Activated naive CD4-positive, alpha-beta T cell (primary cell): ENCODE measurements at regions not wholly inside any gene's neighbourhood (a gene's known extent, or its start where the extent isn't known, plus 50 kb on each side); places are given as distances from the start of the nearest gene placed in this dataset.

Source experiments
- DNase-seq, 4 experiments: peaks; one replicate each; lab custom pipeline; 2025; lab: John Stamatoyannopoulos, UW

DNA sequence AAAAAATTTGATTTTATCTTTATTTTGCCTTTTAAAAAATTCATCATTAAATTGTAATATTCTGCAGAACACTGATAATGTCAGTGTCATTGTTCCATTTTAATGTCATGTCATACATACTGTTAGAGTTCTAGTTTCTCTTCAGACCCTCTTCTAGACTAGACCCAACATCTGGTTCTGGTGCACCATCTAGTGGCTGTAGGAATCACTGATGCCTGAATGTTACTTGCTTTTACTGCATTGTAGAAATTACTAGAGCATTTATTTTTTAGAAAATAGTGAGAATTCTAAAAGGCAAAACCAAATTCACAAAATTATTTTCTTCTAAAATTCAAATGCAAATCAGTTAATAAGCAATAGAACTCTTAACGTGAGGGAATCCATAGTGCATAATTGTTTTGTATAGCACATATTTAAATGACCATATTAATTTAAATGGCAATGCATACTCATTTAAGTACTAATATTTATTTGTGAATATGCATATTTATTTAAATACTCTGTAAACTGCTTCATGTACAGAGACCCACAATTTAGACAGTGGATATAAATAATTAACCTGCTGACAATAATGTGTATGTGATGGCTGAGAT lies 425.7 kb downstream of the KLF12 start:
- peak in 2 of 4 experiments; percentile 6 to 33 for DNase-seq

DNA sequence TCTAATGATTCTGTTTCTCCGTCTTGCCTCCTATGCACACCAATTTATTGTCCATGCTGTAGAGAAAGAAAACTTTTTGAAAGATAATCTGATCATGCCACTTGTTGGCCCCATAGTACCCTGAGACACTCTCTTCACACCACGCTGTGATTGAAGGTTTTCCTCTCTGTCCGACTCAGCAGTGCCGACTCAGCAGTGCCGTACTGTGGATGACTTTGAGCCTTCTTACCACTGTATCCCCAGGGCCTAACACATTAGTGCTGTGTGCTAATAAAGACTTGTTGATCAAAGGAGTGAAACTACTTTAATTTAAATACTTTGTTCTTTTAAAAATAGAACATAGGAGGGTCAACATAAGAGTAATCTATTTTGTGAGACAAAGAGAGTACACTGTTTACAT lies 429.6 kb downstream of the KLF12 start:
- DNase-seq, result no peak

DNA sequence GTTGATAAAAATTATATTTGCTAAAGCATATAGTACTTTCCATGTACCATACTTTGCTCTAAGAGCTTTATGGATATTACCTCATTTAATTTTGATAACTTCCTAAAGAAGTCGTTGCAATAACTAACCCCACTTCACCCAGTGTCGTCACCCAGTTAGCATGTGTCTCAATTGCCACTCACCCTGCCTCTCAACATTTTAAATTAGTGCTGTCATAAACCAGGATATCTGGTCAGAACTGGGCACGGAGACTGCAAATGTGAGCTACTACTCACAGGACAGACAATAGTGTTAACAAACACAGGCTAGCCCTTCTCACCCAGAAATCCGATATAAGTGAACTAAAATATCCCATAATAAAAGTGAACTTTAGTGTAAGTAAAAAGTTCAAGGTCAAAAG lies 430.6 kb downstream of the KLF12 start:
- no peak for DNase-seq

DNA sequence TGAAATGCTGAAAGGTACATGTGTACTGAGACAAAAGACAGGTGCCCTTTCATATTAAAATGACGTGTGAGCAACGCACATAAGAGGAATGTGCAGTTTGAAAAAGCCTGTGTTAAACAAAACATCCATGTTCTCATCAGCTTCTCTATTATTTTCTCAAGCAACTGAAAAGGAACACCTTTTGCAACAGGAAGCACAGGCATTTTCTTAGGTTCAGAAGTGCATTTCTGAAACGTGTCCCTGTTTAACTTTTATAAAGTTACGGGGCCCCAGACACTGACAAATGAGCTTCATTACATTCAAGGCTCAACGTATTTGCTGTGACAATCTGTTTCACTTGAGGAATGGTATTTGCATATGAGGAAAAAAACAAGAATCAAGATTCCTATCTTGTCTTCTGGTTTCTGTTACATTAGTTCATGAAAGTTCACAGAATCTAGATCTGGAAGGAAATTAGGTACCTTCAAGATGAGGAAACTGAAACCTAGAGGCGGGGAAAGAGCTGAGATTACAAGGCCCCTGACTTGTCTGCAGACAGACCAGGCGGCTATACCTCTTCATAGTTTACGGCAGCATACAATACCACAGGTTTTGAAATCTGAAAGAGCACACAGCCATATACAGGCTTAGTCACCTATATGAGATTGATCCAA lies 431.7 kb downstream of the KLF12 start:
- DNase-seq, result peak in 2 of 4 experiments; percentile 5 to 14

DNA sequence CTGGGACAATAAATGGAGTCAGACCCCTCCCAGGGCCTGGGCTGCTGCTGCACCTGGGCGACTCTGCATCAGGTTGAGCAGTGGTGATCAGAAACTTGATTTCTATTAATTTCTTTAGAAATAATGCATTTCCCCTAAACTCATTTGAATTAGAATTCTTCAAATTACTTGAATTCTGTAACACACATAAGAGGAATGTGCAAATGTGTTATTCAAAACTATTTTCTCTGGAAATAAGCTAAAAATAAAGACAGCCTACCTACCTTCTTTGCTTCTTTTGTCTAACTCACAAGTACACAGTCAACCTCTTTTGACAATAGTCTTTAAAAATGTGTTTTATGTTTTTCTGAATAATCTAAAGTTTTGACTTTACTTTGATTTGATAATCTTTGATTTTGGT lies 433.0 kb downstream of the KLF12 start:
- no peak for DNase-seq

DNA sequence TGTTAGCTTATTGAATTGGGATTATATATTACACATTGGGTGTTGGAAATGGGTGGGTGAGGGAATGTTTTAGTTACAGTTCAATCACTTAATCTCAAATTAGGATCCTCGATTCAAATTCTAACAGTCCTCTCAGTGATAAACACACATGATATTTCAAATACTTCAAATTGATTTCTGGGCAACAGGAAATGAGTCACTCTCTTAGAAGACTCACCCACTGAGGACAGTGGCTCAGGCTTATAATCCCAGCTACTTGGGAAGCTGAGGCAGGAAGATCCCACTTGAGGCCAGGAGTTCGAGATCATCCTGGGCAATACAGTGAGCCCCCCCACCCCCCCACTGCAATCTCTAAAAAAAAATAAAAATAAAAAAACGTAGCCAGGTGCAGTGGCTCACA lies 435.3 kb downstream of the KLF12 start:
- no peak for DNase-seq

DNA sequence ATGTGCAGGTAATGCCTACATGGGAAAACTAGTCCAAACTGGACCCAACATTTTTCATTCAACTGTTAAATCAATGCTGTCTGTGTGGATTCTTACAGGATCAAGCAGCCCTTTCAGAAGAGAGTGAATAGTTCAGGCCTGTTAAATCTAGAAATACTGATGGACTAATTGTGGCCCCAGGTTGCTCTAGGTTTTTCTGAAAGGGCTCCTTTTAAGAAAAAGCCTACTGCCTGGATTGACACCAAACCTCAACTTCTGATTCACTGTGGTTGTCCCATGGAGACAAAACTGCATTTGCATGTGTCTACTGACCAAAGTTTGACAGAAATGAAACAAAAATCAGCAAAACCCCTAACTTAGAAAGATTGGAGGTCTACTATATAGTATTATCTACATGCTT lies 437.0 kb downstream of the KLF12 start:
- no peak for DNase-seq

DNA sequence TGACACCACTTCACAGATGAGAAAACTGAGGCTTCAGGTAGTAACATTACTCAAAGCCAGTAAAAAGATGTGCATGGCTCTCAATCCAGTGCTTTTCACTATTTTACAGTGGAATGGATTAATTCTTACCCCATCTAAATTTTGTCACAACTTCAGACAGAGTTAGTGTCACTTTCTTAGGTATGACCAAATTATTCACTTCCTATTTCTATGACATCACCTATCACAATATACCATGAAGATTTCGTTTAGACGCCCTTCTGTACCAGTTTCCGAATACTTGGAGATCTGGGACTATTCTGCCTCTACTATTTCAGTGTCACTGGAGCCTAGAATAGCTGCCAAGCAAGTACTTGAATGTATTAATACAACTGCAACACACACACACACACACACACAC lies 437.5 kb downstream of the KLF12 start:
- no peak for DNase-seq

DNA sequence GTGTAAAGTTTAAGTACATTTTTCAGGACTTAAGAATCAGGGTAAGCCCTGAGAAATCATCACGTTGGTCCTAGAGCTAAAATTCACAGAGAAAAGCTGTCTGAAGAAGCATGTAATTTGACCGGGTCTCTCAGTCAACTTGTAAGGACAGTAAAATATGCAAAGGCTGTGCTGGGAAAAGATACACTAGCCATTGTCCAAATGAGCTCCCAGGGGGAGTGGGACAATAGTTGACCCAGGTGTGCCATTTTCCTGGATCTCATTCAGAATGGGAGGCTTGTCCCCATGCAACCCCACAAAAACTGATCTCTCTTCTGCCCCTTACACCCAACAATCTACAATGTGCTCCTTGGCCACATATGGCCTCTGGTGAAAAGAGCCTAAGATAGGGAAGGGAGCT lies 437.9 kb downstream of the KLF12 start:
- DNase-seq, result no peak

DNA sequence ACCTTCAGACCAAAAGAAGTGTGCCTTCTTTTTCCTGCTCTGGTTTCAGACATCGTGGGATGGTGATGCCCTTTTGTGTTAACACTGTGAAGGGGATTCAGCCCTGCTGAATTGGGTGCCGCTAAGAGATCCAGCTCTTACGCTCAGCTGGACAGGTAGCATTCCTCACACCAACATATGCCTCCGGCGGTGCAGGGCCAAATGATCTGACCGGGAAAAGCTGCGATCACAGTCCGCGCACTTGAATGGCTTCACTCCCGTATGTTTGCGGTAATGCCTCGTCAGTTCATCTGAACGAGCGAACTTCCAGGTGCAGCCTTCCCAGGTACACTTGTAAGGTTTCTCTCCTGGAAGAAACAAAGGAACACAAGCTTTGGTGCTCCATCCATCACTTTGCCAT lies 438.9 kb downstream of the KLF12 start:
- DNase-seq, result no peak

DNA sequence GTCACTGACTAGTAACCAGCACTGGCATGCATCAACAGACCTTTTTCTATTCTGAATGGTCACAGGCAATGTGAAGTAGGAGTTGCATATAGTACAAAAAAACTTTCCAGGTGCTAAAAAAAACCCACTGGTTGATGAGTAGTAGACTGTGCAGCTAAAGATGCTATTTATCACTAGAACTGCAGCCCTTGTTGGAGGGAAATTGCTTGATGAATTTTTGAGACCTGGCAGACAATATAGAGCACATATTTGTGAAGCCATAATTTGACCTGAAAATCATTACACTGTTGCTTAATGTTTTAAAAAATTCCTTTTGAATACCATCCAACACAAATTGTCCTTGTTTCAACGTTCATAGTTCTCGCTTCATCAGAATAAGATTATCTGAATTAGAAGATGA lies 441.0 kb downstream of the KLF12 start:
- DNase-seq, result no peak

DNA sequence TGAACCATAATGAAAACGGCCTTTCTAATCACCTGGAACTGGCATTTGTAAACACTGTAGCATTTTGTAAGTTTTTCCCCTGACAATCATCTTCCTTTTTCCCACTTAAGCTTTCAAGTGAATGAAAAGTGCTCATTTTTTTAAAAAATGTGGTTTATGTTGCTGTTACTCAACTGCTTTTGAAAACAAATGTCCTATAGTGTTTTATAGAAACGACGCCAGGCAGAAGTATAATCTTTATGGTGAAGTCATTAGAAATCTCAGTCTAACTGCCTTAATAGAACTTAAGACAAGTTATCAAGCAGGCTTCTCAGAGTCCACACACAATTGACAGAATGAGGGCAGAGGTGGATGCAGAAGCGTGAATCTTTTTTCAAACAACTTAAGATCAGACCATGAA lies 442.3 kb downstream of the KLF12 start:
- DNase-seq, result no peak

DNA sequence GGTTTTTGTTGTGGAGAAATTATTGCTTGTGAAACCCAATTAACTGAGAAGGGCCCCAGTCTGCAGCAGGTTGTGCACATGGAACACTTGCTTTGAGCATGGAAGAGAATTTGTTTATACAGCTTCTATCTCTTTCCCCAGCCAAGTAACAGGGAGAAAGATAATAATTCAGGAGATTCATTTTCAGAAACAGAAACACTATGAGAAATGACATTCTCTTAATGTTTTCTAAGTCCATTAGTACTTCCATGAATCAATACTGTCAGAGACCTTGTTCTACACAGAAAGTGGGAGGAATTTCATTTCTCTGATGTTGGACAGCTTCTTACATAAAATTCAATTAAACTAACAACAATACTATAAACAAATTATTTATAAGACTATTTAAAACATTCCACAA lies 446.3 kb downstream of the KLF12 start:
- no peak for DNase-seq

DNA sequence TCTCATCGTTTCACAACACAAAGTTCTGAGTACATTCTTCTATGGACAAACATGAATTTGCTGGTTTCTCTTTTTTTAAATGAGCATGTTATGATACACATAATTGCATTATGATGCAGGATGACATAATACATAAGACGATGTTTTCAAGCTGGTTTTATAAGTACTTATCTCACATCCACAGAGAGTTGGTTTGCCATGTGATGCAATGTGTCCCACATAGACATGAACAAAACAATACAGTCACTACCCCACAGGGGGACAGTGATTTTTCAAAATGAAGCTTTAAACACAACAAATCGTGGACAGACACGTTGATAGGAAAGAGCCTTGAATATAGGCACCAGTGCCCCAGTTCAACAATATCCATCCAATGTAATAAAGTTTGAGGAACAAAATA lies 447.1 kb downstream of the KLF12 start:
- no peak for DNase-seq

DNA sequence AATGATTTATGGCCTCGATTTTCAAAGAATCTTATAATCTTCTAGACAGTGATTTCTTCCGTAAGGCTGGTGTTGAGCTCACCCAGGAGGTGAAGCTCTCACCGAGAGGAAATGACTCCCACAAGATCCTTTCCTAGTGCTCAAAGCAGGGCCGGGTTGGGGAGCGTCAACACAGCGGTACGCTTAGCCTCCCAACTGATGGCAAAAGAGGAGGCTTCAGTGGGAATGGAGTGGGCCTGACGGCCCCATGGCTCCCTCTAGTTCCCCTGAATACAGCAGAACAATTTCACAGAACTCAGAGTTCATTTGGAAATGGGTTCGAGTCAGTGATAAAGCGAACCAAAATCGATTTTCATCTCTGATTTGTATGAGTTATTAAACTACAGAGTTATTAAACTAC lies 449.5 kb downstream of the KLF12 start:
- DNase-seq, result no peak

DNA sequence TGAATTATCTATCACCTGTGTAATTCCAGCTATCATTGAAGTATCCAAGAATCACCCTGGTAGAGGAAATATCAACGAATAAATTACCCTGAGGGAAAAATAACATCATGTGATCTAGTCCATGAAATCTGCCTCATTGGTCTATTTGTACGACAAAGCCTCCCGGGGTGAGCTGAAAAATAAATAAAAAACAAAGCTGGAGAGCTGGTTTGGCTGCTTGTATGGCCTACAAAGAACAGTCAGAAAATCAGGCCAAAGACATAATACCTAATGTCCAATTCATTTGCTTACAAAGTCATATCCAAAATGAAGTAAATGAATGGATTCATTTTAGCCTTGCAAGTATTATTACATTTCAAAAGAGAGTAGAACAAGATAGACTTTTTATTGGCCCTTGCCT lies 449.9 kb downstream of the KLF12 start:
- no peak for DNase-seq

DNA sequence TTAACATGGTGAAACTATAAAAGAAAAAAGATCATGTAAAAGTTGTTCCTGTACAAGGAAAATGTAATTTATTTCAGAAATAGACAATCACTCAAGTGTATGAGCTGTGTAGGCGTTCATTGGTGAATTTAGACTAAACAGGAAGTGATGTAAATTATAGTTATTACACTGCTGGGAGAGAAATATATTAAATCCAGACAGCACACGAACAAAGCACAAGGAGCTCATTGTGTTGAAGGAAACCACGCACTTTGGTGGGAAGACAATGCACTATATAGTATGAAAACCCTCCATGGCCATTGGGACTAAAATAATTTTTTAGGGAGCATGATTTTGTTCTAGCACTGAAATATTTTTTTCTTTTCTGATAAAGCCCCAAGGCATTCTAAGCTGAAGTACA lies 450.5 kb downstream of the KLF12 start:
- DNase-seq, result no peak

DNA sequence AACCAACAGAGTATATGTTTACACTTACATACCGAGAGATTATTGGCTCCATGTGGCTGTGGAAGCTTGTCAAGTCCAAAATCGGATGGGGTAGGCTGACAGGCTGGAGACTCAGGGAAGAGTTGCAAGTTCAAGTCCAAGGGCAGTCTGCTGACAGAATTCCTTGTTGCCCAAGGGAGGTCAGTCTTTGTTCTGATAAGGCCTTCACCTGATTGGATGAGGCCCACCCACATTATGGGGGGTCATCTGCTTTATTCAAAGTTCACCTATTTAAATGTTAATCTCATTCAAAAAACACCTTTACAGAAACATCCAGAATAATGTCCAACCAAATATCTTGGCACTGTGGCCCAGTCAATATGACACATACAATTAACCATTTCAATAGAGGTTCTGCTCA lies 452.4 kb downstream of the KLF12 start:
- DNase-seq, result no peak

DNA sequence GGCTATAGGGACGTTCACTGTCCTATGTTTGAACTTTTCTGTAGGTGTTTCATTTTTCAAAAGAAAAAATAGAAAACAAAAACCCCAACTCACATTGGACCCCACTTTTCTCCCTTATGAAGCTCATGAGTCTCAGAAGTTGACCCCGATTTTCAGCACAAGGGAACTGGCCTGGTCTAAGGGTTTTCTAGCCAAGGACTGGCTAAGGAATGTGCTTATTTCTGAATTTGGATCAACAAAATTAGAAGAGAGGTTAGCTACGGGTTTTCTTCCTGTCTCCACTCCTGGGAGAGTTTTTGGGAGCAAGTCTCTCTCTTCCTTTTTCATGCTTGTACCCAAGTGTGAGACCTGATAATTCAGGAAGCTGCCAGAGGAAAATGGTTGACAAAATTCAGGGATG lies 453.2 kb downstream of the KLF12 start:
- no peak for DNase-seq

DNA sequence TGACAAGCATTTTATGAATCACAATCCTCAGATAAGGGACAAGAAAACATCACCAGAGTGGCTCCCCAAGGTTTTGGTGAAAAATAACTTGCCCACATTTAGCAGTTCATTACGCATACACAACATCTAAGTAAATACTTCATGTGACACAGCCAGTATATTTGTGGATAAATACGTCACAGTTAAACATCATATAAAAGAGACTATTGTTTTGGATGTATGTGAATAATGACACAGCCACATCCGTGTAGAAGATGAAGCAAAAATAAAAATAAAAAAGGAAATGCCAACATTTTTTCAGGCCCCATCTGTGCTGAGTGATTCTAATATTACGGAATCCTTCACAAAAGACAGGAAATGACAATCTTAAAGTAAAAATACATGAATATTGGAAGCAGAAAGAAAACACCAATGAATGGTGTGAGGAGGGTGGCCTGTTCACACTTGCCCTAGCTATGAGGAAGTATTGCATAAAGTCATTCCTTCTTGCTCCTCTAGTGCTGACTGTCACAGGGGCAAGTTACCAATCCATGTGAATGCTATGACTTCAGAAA lies 457.1 kb downstream of the KLF12 start:
- DNase-seq, result no peak

DNA sequence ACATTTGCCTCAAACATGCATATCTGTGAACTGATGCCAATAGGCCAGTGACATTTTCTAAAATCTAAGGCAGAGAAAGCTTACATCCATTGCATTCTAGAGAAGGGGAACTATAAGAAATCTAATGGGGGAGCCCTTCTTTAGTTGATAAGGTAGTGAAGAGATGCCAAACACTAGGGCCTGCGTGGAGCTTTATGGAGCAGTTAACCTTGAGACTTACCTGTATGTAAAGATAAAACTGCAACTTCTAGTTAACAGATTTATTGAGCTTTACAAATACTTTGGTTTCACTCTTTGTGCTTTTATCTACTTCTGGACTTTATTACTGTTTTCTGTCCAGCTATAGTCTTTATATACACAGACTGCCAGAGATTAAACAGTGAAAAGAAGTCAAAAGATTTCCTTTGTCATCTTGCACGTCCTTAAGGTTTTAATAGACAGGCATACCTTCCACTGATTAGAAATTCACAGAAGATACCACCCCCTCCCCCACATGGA lies 457.6 kb downstream of the KLF12 start:
- DNase-seq, result no peak

DNA sequence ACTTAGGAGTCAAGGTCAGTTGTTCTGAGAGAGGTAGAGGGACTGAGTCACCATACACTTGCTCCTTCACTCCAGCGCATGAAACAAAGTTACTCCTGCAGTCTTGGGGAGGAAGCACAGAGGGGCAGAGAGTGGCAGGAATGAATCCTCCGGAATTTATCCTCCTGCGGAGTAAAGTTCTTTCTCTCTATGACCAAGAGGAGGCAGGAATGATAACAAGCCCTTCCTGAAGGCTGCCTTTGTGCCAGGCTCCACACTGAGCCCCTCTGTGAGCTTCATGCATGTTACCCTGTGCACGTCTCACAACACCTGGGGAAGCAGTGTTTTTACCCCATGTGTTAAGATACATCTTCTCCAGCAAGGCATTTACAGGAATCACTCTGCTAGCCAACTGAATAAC lies 458.4 kb downstream of the KLF12 start:
- DNase-seq, result no peak

DNA sequence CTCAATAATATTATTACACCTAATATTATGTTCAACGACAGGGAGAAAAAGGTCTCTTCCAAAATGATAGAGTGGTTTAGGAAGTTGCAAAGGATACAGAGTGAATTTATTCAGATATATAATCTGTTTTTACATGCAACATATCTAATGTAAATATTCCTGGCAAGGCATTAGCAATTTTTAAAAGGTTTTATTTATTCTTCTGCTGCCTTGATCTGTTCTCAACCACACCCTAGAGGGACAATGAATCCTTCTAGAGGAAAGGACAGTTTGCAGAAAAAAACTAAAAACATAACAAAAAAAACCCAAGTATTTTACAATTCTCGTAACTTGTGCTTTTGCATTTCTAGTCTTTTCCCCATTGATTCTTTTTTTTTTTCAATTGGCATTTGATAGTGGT lies 459.6 kb downstream of the KLF12 start:
- no peak for DNase-seq

DNA sequence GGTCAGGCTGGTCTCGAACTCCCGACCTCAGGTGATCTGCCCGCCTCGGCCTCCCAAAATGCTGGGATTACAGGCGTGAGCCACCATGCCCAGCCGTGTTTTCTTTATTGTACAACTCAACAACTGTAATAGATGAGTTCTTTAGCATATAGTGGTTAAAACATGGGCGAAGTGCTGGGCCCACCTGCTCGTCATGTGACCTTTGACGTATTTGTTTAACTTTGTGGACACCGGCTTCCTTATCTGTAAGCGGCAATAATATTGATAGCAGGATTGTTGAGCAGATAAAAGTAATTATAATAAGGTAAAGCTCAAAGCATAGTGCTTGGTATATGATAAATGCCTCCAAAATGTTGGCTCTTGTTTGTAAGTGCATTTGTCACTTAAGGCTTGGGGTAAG lies 460.3 kb downstream of the KLF12 start:
- DNase-seq, result no peak
